ENCODE measurements at regions not wholly inside any gene's neighbourhood (a gene's known extent, or its start where the extent isn't known, plus 50 kb on each side); places are given as distances from the start of the nearest gene placed in this dataset.

- Mint-ChIP-seq H3K9me3 (no peaks in the 10 kb centered on the region), H3K4me3 (no peak overlapping the region), H3K27ac (no peak overlapping the region), H3K27me3 (peaks cover 26% of the 10 kb centered on the region), H3K4me1 (no peaks in the 10 kb centered on the region), H3K36me3 (ENCODE audit: low read depth) (no peaks in the 10 kb centered on the region)
- ATAC-seq (replicated peaks): no peak
Observed at GRCh38 chr7:155399577-155399976, 58.4 kb upstream of the EN2 start.

- Mint-ChIP-seq H3K27me3 (peaks cover 27% of the 10 kb centered on the region), H3K27ac (no peak overlapping the region), H3K4me1 (no peaks in the 10 kb centered on the region), H3K36me3 (ENCODE audit: low read depth) (no peaks in the 10 kb centered on the region), H3K4me3 (no peak overlapping the region), H3K9me3 (no peaks in the 10 kb centered on the region)
- ATAC-seq (replicated peaks): no peak
Observed at GRCh38 chr7:155401231-155401630, 56.7 kb upstream of the EN2 start.

- Mint-ChIP-seq H3K4me3 (no peak overlapping the region), H3K27ac (no peak overlapping the region), H3K4me1 (no peaks in the 10 kb centered on the region), H3K27me3 (peaks cover 27% of the 10 kb centered on the region), H3K36me3 (ENCODE audit: low read depth) (no peaks in the 10 kb centered on the region), H3K9me3 (no peaks in the 10 kb centered on the region)
- ATAC-seq (replicated peaks): no peak
Observed at GRCh38 chr7:155401884-155402283, 56.0 kb upstream of the EN2 start.

GRCh38 chr7:155402941-155403340 is 55.0 kb upstream of the EN2 start:
- Mint-ChIP-seq H3K4me3 (no peak overlapping the region), H3K36me3 (ENCODE audit: low read depth) (no peaks in the 10 kb centered on the region), H3K27me3 (peaks cover 27% of the 10 kb centered on the region), H3K9me3 (no peaks in the 10 kb centered on the region), H3K27ac (no peak overlapping the region), H3K4me1 (no peaks in the 10 kb centered on the region)
- ATAC-seq (replicated peaks): no peak

GRCh38 chr7:155404976-155405375 is 53.0 kb upstream of the EN2 start:
- Mint-ChIP-seq H3K27ac (no peak overlapping the region), H3K4me1 (peaks cover 4% of the 10 kb centered on the region), H3K9me3 (no peaks in the 10 kb centered on the region), H3K36me3 (ENCODE audit: low read depth) (no peaks in the 10 kb centered on the region), H3K27me3 (peaks cover 28% of the 10 kb centered on the region), H3K4me3 (no peak overlapping the region)
- no peak for ATAC-seq (replicated peaks)

- peaks cover 5% of the 10 kb centered on the region for H3K4me1 Mint-ChIP-seq
- no peak for ATAC-seq (replicated peaks)
- H3K4me3 Mint-ChIP-seq: no peak overlapping the region
- H3K27me3 Mint-ChIP-seq: peaks cover 26% of the 10 kb centered on the region
- no peaks in the 10 kb centered on the region for H3K9me3 Mint-ChIP-seq
- no peaks in the 10 kb centered on the region for H3K36me3 Mint-ChIP-seq (ENCODE audit: low read depth)
- no peak overlapping the region for H3K27ac Mint-ChIP-seq
Observed at GRCh38 chr7:155405399-155406318, 52.3 kb upstream of the EN2 start.

- Mint-ChIP-seq H3K27me3 (peaks cover 31% of the 10 kb centered on the region), H3K4me3 (no peak overlapping the region), H3K4me1 (peaks cover 5% of the 10 kb centered on the region), H3K9me3 (no peaks in the 10 kb centered on the region), H3K36me3 (ENCODE audit: low read depth) (no peaks in the 10 kb centered on the region), H3K27ac (no peak overlapping the region)
- no peak for ATAC-seq (replicated peaks)
Observed at GRCh38 chr7:155407799-155408198, 50.1 kb upstream of the EN2 start.

Measured in activated T-helper 17 cell treated with anti-CD3 and anti-CD28 coated beads, Interleukin-2, amount 50 U/mL, for 72 hours (primary cell).